ENCODE measurements at regions not wholly inside any gene's neighbourhood (a gene's known extent, or its start where the extent isn't known, plus 50 kb on each side); places are given as distances from the start of the nearest gene placed in this dataset.

- peak; percentile 80 to 82 for DNase-seq (ENCODE audit: low read depth in 2 of 2)
Observed at GRCh38 chr1:221816899-221817298, 75.0 kb upstream of the DUSP10 start.

DNA sequence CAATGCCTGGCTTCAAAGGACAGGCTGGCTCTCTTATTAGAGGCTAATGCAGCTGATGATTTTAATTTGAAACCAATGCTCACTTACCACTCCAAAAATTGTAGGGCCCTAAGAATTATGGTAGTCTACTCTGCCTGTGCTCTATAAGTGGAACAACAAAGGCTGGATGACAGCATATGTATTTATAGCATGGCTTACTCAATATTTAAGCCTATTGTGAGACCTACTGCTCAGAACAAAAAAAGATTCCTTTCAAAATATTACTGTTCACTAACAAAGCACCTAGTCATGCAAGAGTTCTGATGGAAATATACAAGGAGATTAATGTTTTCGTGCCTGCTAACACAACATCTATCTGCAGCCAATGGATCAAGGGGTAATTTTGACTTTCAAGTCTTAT is 73.8 kb upstream of the DUSP10 start:
- no peak for DNase-seq (ENCODE audit: low read depth in 2 of 2)

- DNase-seq (ENCODE audit: low read depth in 2 of 2) = no peak
Observed at GRCh38 chr1:221813887-221814286, 72.0 kb upstream of the DUSP10 start.

GRCh38 chr1:221812905-221813597 is 71.2 kb upstream of the DUSP10 start:
- no peak for DNase-seq (ENCODE audit: low read depth in 2 of 2)

- DNase-seq (ENCODE audit: low read depth in 2 of 2) = no peak
Observed at GRCh38 chr1:221812088-221812752, 70.3 kb upstream of the DUSP10 start.

DNA sequence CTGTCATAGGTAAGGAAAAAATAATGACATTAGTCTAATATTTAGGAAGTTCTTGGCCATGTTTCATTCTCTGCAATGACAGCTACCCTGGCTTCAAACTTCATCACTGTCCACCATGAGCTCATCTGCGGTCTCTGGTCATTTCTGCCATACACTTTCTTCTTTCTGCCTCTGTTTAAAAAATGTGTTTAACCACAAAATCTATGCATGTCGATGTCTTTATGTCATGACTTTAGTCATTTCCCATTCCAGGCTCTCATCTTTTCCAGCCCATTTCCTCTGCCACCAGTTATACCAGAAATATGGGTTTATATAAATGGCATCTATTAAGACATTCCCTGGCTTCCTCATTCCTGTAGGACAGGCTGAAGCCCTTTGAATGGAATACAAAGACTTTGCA is 68.5 kb upstream of the DUSP10 start:
- peak; percentile 71 to 75 for DNase-seq (ENCODE audit: low read depth in 2 of 2)

DNA sequence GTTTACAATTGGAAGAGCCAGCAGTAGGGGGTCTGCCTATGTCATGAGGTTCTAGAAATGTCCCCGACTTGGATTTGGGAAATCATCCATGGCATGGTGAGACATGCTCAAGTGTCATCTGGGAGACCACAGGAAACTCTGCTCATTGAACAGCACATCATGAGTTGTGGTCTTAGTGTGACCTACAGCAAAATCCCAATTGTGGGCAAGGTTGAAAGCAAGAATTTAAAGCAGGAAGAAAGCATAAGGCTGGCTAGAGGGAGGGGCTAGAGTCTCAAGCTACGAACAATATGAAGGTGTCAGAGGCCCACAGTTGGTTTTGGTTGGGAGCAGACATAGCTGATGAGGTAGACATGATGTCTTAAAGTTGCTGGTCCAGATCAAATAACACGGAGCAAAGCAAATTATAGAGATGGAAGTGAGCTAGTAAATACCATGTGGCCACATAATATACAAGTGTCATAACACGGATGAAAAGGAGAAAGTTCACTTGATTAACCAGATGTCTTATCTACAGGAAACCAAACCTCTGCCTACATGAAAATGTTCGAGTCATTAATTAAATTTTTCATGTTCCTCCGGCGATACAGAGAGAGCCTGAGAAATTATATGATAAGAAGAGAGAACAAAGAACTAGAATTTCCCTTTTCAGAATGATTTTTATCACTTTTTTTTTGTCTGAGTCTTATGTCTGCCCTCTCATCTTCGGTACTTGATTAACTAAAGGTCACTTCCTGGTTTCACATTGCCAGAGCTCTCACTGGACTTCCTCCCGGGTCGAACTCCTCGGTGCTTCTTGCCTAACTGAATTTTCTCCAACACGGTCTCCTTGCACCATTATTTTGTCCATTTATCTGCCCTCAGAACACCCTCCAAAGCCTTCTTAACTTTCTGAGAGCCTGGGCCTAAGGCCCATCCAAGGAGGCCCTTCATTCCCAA is 67.5 kb upstream of the DUSP10 start:
- no peak for DNase-seq (ENCODE audit: low read depth in 2 of 2)

DNA sequence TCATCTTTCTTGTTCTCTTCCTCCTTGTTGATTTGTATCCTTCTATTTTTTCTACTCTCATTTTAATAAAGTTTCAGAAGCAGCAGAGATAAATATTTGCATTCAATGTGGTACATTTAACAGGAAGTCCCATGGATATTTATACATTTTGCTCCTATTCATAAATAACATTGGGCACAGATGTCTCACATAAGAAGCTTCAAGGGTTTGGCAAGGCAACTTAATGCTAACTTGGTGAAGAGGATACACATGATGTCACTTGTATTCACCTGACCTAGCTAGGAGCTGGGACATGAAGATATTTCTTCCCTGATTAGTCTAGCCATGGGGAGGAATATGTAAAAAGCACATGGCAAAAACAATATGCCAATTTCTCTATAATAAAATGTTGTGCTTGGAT is 65.1 kb upstream of the DUSP10 start:
- no peak for DNase-seq (ENCODE audit: low read depth in 2 of 2)

DNA sequence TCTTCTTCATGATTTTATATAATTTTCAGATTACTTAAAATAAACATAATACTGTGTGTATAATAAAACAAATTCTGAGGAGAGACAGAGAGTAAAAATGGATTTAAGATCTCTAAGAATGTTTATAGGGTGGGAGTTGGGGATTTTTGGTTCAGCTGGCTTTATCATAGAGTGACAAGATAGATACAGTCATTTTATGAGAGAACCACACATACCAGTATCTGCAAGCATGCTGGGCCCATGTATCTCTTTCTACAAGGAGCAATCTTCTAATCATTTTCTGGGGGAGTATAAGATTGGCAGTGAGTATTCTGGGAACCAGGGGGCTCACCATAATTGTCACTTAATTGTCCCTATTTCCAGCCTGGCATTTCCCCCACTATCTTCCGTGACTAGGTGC is 64.3 kb upstream of the DUSP10 start:
- DNase-seq (ENCODE audit: low read depth in 2 of 2) = no peak

- no peak for DNase-seq (ENCODE audit: low read depth in 2 of 2)
Observed at GRCh38 chr1:221805121-221805520, 63.2 kb upstream of the DUSP10 start.

GRCh38 chr1:221804303-221804702 is 62.4 kb upstream of the DUSP10 start:
- DNase-seq (ENCODE audit: low read depth in 2 of 2) = no peak

DNA sequence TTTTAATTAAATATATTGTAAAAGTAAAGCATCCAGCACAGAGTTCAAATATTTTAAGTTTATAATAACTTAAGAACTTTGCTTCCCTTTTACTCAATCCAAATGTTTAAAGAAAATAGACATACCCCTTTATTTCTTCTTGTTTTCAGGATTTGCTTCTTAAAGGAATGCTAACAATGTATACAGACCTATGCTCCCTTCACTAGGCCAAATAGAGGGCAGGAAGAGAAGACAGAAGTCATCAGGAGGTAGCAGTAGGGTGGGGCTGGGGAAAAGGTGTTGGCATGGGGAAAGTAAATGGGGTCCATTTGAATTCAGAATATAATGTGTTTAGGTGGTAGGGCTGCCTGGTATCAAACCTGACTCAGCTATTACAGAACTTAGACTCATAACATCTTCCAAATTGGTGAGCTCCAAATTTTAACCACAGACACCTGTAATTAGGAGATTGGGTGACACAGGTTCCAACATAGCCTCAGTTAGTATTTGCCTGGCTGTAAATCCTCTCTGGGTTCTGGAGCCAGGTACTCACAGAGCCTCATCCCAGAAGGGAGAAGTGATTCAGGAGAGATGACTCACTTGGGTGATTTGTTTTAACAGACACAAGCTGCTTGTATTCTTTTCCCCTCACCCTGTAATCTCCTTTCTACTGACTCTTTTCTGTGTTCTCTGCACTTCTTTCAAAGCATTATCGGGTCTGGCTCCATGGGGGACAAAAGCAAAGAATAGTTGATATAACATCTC is 60.1 kb upstream of the DUSP10 start:
- DNase-seq (ENCODE audit: low read depth in 2 of 2) = peak in 1 of 2 experiments; percentile 16

GRCh38 chr1:221801251-221801661 is 59.4 kb upstream of the DUSP10 start:
- DNase-seq (ENCODE audit: low read depth in 2 of 2) = no peak

DNA sequence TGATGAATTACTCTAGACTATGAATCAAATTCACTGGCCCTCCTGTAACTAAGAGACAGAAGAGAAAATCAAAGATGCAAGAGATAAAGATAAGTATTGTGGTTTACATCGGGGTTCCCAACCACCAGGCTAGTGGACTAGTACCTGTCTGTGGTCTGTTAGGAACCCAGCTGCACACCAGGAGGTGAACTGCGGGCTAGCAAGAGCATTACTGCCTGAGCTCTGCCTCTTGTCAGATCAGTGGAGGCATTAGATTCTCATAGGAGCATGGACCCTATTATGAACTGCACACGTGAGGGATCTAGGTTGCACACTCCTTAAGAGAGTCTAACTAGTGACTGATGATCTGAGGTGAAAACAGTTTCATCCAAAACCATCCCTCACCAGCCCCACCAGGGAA is 58.9 kb upstream of the DUSP10 start:
- DNase-seq (ENCODE audit: low read depth in 2 of 2) = no peak

DNA sequence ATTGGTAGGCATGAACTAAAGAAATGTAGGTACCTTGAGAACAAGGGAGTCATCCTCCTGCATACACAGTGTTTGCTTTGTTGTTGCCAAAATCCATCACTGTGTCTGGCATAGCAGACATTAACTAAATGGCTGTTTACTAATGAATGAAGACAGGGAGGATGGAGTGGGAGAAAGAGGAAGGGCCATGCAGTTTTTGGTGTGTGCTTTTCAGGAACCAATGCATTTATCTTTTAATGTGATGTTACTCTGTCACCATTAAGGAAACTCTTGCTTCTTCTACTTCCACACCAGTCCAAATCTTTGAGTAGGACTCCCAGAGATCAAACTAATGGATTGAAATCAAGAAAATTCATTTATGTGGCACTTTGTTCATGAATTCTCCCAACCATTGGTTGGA is 55.6 kb upstream of the DUSP10 start:
- no peak for DNase-seq (ENCODE audit: low read depth in 2 of 2)

GRCh38 chr1:221796700-221797099 is 54.8 kb upstream of the DUSP10 start:
- no peak for DNase-seq (ENCODE audit: low read depth in 2 of 2)

DNA sequence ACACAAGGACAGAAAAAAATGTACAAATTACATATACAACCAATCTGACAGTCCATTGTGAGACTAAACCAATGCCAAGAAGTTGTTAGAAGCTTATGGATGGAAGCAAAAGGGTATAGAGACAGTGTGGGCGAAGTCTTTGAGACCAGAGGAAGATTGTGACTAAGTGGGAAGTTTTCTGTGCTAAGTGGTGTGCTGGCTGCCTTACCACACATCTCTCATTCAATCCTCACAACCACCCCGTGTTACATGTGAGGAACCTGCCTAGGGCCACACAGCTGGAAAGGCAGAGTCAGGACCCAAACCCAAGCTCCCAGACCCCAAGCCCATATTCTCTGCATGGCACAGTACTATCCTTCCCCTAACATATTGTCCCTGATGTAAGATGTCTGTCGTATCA is 53.5 kb upstream of the DUSP10 start:
- DNase-seq (ENCODE audit: low read depth in 2 of 2) = no peak

GRCh38 chr1:221794935-221795334 is 53.0 kb upstream of the DUSP10 start:
- no peak for DNase-seq (ENCODE audit: low read depth in 2 of 2)

DNA sequence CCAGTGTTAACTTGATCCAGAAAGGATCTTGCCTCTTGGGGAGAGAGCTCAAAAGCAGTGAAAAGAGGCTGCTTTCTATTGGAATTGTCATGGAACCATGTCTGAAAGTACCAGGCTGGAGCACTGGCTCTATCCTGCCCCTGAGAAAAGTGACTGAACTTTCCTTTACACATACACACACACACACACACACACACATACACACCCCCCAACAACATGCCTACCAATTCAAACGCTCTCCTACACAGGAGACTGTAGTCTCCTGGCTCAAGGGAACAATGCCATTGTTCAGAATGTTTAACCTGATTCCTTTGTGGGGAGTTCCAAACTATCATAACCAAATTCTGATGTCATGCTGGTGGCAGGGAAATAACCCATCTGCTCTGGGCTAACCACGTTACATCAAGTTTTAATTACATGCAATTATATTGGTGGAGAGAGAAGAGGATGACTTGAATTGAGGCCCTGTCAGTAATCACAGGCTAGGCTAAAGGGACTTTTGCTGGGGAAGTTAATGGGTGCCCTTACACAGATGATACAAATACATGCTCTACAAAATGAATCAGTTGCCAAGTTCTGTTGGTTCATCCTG is 52.3 kb upstream of the DUSP10 start:
- peak in 1 of 2 experiments; percentile 8 for DNase-seq (ENCODE audit: low read depth in 2 of 2)

DNA sequence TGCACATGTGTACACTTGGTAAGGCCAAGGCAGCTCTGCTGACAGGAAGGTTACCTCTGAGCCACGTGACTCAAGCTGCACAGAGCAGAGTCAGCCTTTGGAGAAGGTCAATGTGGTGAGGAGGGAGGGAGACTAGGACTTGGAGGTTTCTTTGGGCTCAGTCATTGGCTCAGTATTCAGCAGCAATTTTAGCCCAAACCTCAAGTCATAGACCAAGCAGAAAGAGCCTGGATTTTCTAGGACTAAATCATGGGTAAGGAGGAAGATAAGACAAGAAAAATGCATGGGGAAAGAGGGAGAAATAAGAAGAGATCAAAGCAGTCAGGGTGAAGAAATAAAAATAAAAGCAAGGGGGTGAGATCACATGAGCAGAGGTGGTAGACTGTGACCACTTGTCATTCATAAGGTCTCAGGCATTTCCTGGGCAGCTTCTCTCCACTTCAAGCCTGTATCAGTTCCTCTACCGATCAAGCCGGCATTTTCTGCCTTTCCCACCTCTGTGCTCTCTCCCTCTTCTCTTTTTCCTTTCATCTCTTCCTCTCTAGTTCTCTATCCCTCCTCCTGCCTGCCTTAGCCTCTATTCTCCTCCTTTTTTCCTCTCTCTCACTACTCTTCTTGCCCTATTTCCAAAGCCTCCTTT is 51.7 kb upstream of the DUSP10 start:
- no peak for DNase-seq (ENCODE audit: low read depth in 2 of 2)

GRCh38 chr1:221791846-221792245 is 50.0 kb upstream of the DUSP10 start:
- DNase-seq (ENCODE audit: low read depth in 2 of 2) = no peak

All from fibroblast of skin of left biceps (primary cell).